Retinal pigment epithelial cell (primary cell): ENCODE measurements at regions not wholly inside any gene's neighbourhood (a gene's known extent, or its start where the extent isn't known, plus 50 kb on each side); places are given as distances from the start of the nearest gene placed in this dataset.
A peak's percentile ranks its signal among the peaks of the same experiment; 100 is the strongest.

ENCODE experiments used
- DNase-seq: peaks from one replicate; pipeline ENCODE4 v3.0.0-alpha.2; 2010; ENCODE audit warnings: low read depth
- H3K4me3 ChIP-seq: 2 replicates; pipeline ENCODE4 v1.5.1; 2011; ENCODE audit warnings: mild to moderate bottlenecking, low read length, control low read depth, moderate library complexity
- TF ChIP-seq, protein P1 (sequence below): conservative IDR thresholded peaks from 2 replicates; pipeline ENCODE4 v1.5.1; 2011; ENCODE audit warnings: low read depth, low read length, control low read depth, inconsistent platforms

DNA sequence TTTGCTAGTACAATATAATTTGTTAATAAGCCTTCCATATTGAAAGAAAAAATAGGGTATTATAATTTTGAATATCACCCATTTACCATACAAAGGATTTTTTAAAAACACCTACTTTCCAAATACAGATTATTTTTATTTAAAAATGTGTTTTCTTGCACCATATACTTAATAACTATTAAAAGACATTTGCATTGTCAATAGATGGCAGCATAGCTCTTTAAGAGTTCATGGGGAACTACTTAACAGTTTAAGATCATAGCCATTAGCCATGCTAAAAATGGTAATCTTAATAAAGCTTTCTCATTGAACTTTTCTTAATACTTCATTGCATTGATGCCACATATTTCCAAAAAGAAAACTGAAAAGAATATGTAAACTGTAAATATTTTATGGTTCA, 1995.9 kb downstream of the C4orf33 start:
- TF ChIP-seq, protein P1, sequence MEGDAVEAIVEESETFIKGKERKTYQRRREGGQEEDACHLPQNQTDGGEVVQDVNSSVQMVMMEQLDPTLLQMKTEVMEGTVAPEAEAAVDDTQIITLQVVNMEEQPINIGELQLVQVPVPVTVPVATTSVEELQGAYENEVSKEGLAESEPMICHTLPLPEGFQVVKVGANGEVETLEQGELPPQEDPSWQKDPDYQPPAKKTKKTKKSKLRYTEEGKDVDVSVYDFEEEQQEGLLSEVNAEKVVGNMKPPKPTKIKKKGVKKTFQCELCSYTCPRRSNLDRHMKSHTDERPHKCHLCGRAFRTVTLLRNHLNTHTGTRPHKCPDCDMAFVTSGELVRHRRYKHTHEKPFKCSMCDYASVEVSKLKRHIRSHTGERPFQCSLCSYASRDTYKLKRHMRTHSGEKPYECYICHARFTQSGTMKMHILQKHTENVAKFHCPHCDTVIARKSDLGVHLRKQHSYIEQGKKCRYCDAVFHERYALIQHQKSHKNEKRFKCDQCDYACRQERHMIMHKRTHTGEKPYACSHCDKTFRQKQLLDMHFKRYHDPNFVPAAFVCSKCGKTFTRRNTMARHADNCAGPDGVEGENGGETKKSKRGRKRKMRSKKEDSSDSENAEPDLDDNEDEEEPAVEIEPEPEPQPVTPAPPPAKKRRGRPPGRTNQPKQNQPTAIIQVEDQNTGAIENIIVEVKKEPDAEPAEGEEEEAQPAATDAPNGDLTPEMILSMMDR: peak; percentile 46
- no peak overlapping the region for H3K4me3 ChIP-seq
- DNase-seq: peak; percentile 21

DNA sequence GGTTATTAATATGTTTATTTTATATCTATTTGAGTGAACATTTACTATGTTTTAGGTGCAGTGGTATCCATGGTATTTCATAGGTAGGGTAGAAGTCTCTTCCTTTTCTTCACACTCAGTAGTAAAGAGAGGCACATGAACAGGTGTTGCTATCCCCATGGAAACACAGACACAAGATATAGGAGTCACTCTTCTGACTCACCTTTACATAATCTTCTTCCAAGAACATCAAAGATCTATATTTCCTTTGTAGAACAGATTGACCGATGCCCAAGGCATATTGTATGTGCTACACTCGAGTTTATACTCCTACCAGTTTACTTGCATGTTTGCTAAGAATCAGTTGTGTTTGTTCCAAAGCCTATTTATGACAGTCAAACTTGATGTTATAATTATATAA, 1997.4 kb downstream of the C4orf33 start:
- H3K4me3 ChIP-seq: no peak overlapping the region
- DNase-seq: no peak
- TF ChIP-seq, protein P1: no peak

DNA sequence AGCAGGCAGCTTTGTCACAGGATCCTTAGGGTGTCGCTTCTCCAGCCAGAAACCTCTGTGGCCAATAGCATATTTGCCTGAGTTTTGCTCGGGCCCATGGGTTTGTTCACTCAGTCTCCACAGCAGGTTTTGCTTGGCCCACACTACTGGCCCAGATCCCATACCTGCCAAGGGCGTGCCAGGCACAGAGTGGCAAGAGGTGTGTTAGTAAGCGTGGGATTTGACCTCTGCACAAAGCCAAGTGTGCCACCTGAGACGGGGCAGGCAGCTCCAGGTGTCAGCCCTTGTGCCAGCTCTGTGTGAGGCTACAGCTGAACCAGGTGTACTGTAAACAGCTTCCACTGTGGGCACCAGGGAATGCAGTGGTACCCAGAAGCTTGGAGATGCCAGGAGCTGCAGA, 2003.0 kb downstream of the C4orf33 start:
- DNase-seq: no peak
- TF ChIP-seq, protein P1: no peak
- H3K4me3 ChIP-seq: no peak overlapping the region

DNA sequence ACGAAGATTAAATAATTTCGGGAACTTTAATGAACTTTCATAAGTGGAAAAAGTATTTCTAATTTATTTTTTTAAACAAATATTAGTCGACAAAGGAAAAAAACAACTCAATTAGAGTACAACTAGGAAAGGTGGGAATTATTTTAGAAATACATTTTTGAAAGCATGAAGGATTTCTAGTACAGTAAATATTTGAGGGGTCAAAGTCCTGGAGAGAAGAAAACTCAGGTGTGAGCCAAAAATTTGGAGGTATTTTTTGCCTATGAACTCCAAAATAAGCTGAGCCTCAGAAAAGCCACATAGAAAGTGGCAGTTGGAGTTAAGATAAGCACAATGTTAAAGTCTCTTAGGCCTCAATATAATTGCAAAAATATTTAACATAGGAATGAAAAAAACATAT, 2017.3 kb downstream of the C4orf33 start:
- TF ChIP-seq, protein P1: no peak
- H3K4me3 ChIP-seq: no peak overlapping the region
- no peak for DNase-seq

DNA sequence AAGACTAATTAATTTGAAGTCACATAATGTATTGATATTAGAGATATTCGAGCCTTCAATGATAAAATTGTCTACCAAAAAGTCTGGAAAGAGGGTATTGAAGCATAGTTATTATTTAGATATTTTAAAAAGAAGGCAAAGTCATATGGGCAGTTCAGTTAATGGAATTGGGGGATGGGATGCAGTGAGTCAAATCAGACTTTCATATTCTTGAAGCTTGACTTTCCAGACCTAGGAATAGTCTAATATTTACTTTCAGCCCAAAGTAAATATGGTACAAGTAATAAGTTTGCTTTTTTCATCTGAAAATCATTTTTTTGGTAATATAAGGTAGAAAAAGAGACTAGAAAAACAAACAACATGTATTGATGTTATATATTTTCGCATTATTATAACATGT, 2017.8 kb downstream of the C4orf33 start:
- H3K4me3 ChIP-seq: no peak overlapping the region
- no peak for DNase-seq
- TF ChIP-seq, protein P1: no peak

DNA sequence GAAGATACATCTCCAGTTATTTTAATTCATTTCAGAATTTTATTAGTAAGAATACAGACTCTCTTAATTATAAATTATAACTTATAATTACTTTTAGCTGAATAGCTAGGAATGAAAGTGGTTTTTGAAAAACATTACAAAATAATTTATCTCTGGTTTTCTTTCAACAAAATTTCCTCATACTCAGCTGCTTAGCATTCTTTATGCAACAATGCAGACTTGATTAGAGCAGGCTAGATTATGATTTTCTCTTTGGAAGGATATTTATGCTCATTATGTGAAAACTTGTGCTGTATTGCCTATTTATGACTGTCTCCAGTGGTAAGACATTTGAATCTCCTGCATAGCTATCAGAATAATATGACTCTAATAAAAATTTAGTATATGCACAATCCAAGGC, 2023.7 kb downstream of the C4orf33 start:
- DNase-seq: no peak
- TF ChIP-seq, protein P1: no peak
- no peak overlapping the region for H3K4me3 ChIP-seq

DNA sequence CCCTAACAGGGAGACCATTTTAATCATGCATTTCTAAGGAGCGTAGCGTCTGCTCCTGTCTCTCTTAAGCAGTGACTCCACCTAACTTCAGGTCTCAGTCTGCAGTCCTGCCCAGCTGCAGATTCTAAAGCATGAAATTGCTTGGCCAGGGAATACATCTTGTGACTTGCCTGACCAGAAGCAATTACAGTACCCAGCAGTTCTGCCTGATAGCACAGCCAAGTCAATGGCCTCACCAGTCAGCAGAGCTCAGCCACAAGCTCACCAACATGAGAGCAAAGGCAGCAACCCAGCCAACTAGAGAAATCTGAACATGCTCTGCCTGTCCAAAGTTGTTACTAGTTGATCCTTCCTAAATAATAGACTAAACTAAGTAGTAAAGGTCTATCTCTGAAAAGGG, 2011.9 kb upstream of the PCDH10 start:
- TF ChIP-seq, protein P1: no peak
- DNase-seq: no peak
- no peak overlapping the region for H3K4me3 ChIP-seq
